H1 (cell line): ENCODE measurements at regions not wholly inside any gene's neighbourhood (a gene's known extent, or its start where the extent isn't known, plus 50 kb on each side); places are given as distances from the start of the nearest gene placed in this dataset.

Source experiments
- CTCF ChIA-PET: fragments of 300-600 bp; sonication (Branson Sonifier 250); formaldehyde crosslinking; loops from one replicate; lab custom pipeline; 2021; ENCODE audit not compliant: partially characterized antibody; lab: Charles Lee
- POLR2A ChIA-PET: fragments of 300-600 bp; sonication (Branson Sonifier 250); formaldehyde crosslinking; loops from one replicate; lab custom pipeline; 2021; ENCODE audit warnings: inconsistent platforms; ENCODE audit not compliant: partially characterized antibody; lab: Charles Lee
- DNase-seq, 2 experiments: peaks; one replicate each; pipeline versions ENCODE4 v3.0.0 to v3.0.0-alpha.2; 2010 to 2022; ENCODE audit warnings: low spot score in 2 of 2, low read depth in 1 of 2, mixed read lengths in 1 of 2
- FAIRE-seq: peaks from 2 replicates; lab custom pipeline; 2011; peaks lifted over from hg19 to GRCh38; lab: Jason Lieb, UNC
- H2AFZ ChIP-seq: 2 replicates; pipeline ENCODE4 v1.8.1; 2012; ENCODE audit warnings: low read length, inconsistent platforms
- H2AK5ac ChIP-seq: 2 replicates; pipeline ENCODE4 v1.6.1; 2013; ENCODE audit warnings: low read depth, low read length
- H2BK120ac ChIP-seq: replicated peaks from 2 replicates; pipeline ENCODE3; 2013; ENCODE audit warnings: low read depth, low read length, inconsistent platforms
- H2BK12ac ChIP-seq: 2 replicates; pipeline ENCODE4 v1.6.1; 2013; ENCODE audit warnings: low read depth, low read length
- H2BK15ac ChIP-seq: 2 replicates; pipeline ENCODE4 v1.6.1; 2013; ENCODE audit warnings: low read length
- H2BK20ac ChIP-seq: 2 replicates; pipeline ENCODE4 v1.6.1; 2013; ENCODE audit warnings: low read length
- H2BK5ac ChIP-seq: 2 replicates; pipeline ENCODE4 v1.6.1; 2013; ENCODE audit warnings: low read depth, low read length
- H3K14ac ChIP-seq: 2 replicates; pipeline ENCODE4 v1.6.1; 2013; ENCODE audit warnings: inconsistent platforms; ENCODE audit not compliant: insufficient read length
- H3K18ac ChIP-seq: 2 replicates; pipeline ENCODE4 v1.6.1; 2013; ENCODE audit warnings: low read length; ENCODE audit errors: extremely low read depth
- H3K23ac ChIP-seq: 2 replicates; pipeline ENCODE4 v1.6.1; 2013; ENCODE audit warnings: inconsistent platforms; ENCODE audit not compliant: insufficient read length
- H3K23me2 ChIP-seq: 2 replicates; pipeline ENCODE4 v1.6.1; 2013; ENCODE audit warnings: low read depth, low read length
- H3K27ac ChIP-seq: 2 replicates; pipeline ENCODE4 v1.6.1; 2011; ENCODE audit warnings: low read depth, low read length, inconsistent platforms
- H3K27me3 ChIP-seq, 4 experiments: replicated peaks in 1 of 4; 1 replicate in 1 of 4; 2 replicates in 3 of 4; pipeline versions ENCODE4 v1.6.1 to v1.8.1; 2011 to 2013; ENCODE audit warnings: low read length in 3 of 4, mild to moderate bottlenecking in 3 of 4, inconsistent platforms in 2 of 4, mixed read lengths in 2 of 4, moderate library complexity in 1 of 4; ENCODE audit not compliant: control insufficient read depth in 3 of 4, insufficient read depth in 3 of 4; ENCODE audit errors: extremely low read depth in 1 of 4
- H3K36me3 ChIP-seq, 4 experiments: 2 replicates each; pipeline versions ENCODE4 v1.6.1 to v1.8.1; 2011 to 2013; ENCODE audit warnings: mild to moderate bottlenecking in 4 of 4, low read length in 3 of 4, moderate library complexity in 2 of 4, control low read depth in 1 of 4, inconsistent platforms in 1 of 4; ENCODE audit not compliant: insufficient read depth in 4 of 4, control insufficient read depth in 2 of 4
- H3K4ac ChIP-seq: replicated peaks from 2 replicates; pipeline ENCODE3; 2013; ENCODE audit warnings: low read length, low read depth, mixed read lengths, inconsistent platforms; ENCODE audit not compliant: insufficient read length
- H3K4me1 ChIP-seq, 4 experiments: replicated peaks in 1 of 4; 1 replicate in 1 of 4; 2 replicates in 3 of 4; pipeline versions ENCODE4 v1.6.1 to v1.8.1; 2011 to 2013; ENCODE audit warnings: low read length in 3 of 4, inconsistent platforms in 2 of 4, mixed read lengths in 1 of 4; ENCODE audit not compliant: insufficient read depth in 4 of 4, control insufficient read depth in 3 of 4
- H3K4me2 ChIP-seq, 2 experiments: 2 replicates each; pipeline versions ENCODE4 v1.6.1 to v1.8.1; 2011 to 2013; ENCODE audit warnings: low read depth in 2 of 2, low read length in 2 of 2, control low read depth in 1 of 2, inconsistent platforms in 1 of 2, mild to moderate bottlenecking in 1 of 2; ENCODE audit not compliant: insufficient read depth in 1 of 2
- H3K4me3 ChIP-seq, 4 experiments: fragments of 200-600, 300-600 bp in 1 of 4; sonication (generic), shearing (Covaris generic), sonication (Bioruptor Twin) in 1 of 4; 2 replicates each; pipeline versions ENCODE4 v1.5.1 to v1.8.1; 2011 to 2016; ENCODE audit warnings: low read length in 4 of 4, low read depth in 3 of 4, control low read depth in 2 of 4, inconsistent platforms in 2 of 4, mild to moderate bottlenecking in 2 of 4, mixed read lengths in 1 of 4, moderate library complexity in 1 of 4; ENCODE audit not compliant: insufficient read depth in 2 of 4; ENCODE audit errors: extremely low read depth in 1 of 4
- H3K56ac ChIP-seq: replicated peaks from 2 replicates; pipeline ENCODE3; 2013; ENCODE audit warnings: low read depth, mild to moderate bottlenecking, mixed read lengths, low read length, inconsistent platforms; ENCODE audit not compliant: insufficient read length
- H3K79me1 ChIP-seq: 2 replicates; pipeline ENCODE4 v1.6.1; 2013; ENCODE audit warnings: low read depth, low read length, control low read depth
- H3K79me2 ChIP-seq, 2 experiments: 2 replicates each; pipeline versions ENCODE4 v1.6.1 to v1.8.1; 2012 to 2013; ENCODE audit warnings: low read length in 2 of 2, mild to moderate bottlenecking in 2 of 2, inconsistent platforms in 1 of 2; ENCODE audit not compliant: insufficient read depth in 2 of 2, control insufficient read depth in 1 of 2
- H3K9ac ChIP-seq, 4 experiments: replicated peaks in 1 of 4; 1 replicate in 1 of 4; 2 replicates in 3 of 4; pipeline versions ENCODE4 v1.6.1 to v1.8.1; 2011 to 2013; ENCODE audit warnings: low read depth in 3 of 4, low read length in 3 of 4, control low read depth in 2 of 4, mild to moderate bottlenecking in 2 of 4, moderate library complexity in 2 of 4, inconsistent platforms in 1 of 4; ENCODE audit errors: extremely low read depth in 1 of 4
- H3K9me3 ChIP-seq, 2 experiments: 2 replicates each; pipeline versions ENCODE4 v1.6.1 to v1.8.1; 2012 to 2013; ENCODE audit warnings: mild to moderate bottlenecking in 2 of 2, moderate library complexity in 2 of 2, control low read depth in 1 of 2, inconsistent platforms in 1 of 2, low read depth in 1 of 2, low read length in 1 of 2, mixed read lengths in 1 of 2; ENCODE audit not compliant: insufficient read depth in 2 of 2
- H4K20me1 ChIP-seq, 2 experiments: replicated peaks in 1 of 2; 2 replicates each; pipeline versions ENCODE3 to v1.8.1; 2011 to 2013; ENCODE audit warnings: inconsistent platforms in 2 of 2, low read length in 2 of 2, mild to moderate bottlenecking in 1 of 2; ENCODE audit not compliant: insufficient read depth in 2 of 2, control insufficient read depth in 1 of 2
- H4K5ac ChIP-seq: 2 replicates; pipeline ENCODE4 v1.6.1; 2013; ENCODE audit warnings: low read length, low read depth, mixed read lengths, inconsistent platforms; ENCODE audit not compliant: insufficient read length
- H4K8ac ChIP-seq: 2 replicates; pipeline ENCODE4 v1.8.0; 2013; ENCODE audit warnings: mild to moderate bottlenecking, moderate library complexity, low read length, inconsistent platforms; ENCODE audit not compliant: insufficient read depth; ENCODE audit errors: extremely low read depth
- H4K91ac ChIP-seq: replicated peaks from 2 replicates; pipeline ENCODE3; 2013; ENCODE audit warnings: low read length, mixed read lengths, inconsistent platforms; ENCODE audit not compliant: insufficient read length
- JUN ChIP-seq: IDR thresholded peaks from 2 replicates; pipeline ENCODE4 v1.6.1; 2011; ENCODE audit warnings: low read depth, mild to moderate bottlenecking, improper control_type of control experiment, low read length
- RFX5 ChIP-seq: IDR thresholded peaks from 2 replicates; pipeline ENCODE4 v1.6.1; 2011; ENCODE audit warnings: low read depth, low read length, improper control_type of control experiment, borderline replicate concordance
- WGBS, 2 experiments: shearing (Covaris generic) in 1 of 2; methylation state at CpG; one replicate each; pipeline versions ENCODE4 v1.1.6 to v1.1.7; 2013 to 2015; ENCODE audit warnings: low lambda C conversion rate in 2 of 2, mixed read lengths in 2 of 2, inconsistent platforms in 1 of 2, low coverage in 1 of 2, missing lambda C conversion rate in 1 of 2; ENCODE audit not compliant: insufficient replicate concordance in 2 of 2, insufficient coverage in 1 of 2, insufficient read length in 1 of 2; ENCODE audit errors: extremely low coverage in 1 of 2, missing lambda C conversion rate in 1 of 2; 5-methylcytosine and 5-hydroxymethylcytosine counted together

DNA sequence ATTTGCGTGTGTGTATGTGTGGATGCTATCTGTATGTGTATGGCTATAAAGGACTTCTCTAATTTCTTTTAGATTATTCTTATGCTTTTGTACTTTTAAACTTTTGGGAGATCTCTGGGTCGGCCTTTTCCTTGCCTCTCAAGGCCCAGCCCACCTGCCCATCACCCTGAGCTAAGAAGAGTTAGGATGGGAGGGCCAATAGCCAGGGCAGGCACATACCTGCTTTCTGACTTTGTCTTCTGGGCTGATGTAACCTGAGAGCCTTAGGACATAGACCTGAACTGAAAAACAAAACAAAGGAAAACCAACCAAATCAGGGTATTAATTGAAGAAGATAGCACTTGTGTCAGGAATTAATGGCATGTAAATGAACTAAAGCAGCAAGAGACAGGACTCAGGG is 100.2 kb downstream of the IRX1 start:
- DNase-seq: no peak
- no peak overlapping the region for H3K4ac ChIP-seq
- CTCF ChIA-PET: no interaction called here
- H3K4me2 ChIP-seq: no peak overlapping the region
- no peak overlapping the region for H2BK120ac ChIP-seq
- H4K91ac ChIP-seq: no peak overlapping the region
- no peak overlapping the region for H2BK5ac ChIP-seq
- no peak overlapping the region for H3K27ac ChIP-seq
- 83% methylated on average over 2 of the region's 2 CpGs; no CpG with 5 or more reads in 1 of the 2 experiments for WGBS, 2 experiments
- no peak overlapping the region for H2BK15ac ChIP-seq
- no peak overlapping the region for H2BK20ac ChIP-seq
- no peaks in the 10 kb centered on the region for H3K9me3 ChIP-seq
- H3K23ac ChIP-seq: no peak overlapping the region
- H3K79me2 ChIP-seq: no peaks in the 10 kb centered on the region
- no peak overlapping the region for H3K18ac ChIP-seq
- H2AFZ ChIP-seq: no peak overlapping the region
- FAIRE-seq: peak; percentile 28
- H3K4me1 ChIP-seq: peaks cover 0 to 4% (median 1%) of the 10 kb centered on the region in 4 experiments; a peak in 3 of 7 replicates
- no peaks in the 10 kb centered on the region for H3K36me3 ChIP-seq
- no peak overlapping the region for H4K5ac ChIP-seq
- no peak overlapping the region for H3K9ac ChIP-seq
- TF ChIP-seq RFX5: no peak
- TF ChIP-seq JUN: no peak
- no peak overlapping the region for H4K8ac ChIP-seq
- no peak overlapping the region for H3K14ac ChIP-seq
- no peaks in the 10 kb centered on the region for H4K20me1 ChIP-seq
- no peaks in the 10 kb centered on the region for H3K79me1 ChIP-seq
- H3K23me2 ChIP-seq: peaks cover 2% of the 10 kb centered on the region; the same call in 1 of the 2 replicates
- POLR2A ChIA-PET: interaction anchor here (0.6 kb wide), 1 partner anchor 60 kb away, joined by 3 read pairs; no protein-coding TSS in a partner anchor
- H3K27me3 ChIP-seq: no peaks in the 10 kb centered on the region
- no peak overlapping the region for H2BK12ac ChIP-seq
- no peak overlapping the region for H3K4me3 ChIP-seq
- peak overlapping the region; percentile 85; the same call in 1 of the 2 replicates for H2AK5ac ChIP-seq
- no peak overlapping the region for H3K56ac ChIP-seq
